ENCODE measurements at regions not wholly inside any gene's neighbourhood (a gene's known extent, or its start where the extent isn't known, plus 50 kb on each side); places are given as distances from the start of the nearest gene placed in this dataset.

GRCh38 chr20:12677925-12678324, 330.8 kb upstream of the SPTLC3 start:
- TF ChIP-seq CTCF (conservative IDR thresholded peaks at IDR 0.05; ENCODE audit: low read depth, low read length) (no peak), EZH2 (IDR thresholded peaks at IDR 0.05; ENCODE audit: low read length, unreplicated experiment) (no peak), EZH2phosphoT487 (IDR thresholded peaks at IDR 0.05; ENCODE audit: borderline replicate concordance, low read length) (no peak)

All from PC-3 (cell line).